HG03342 (cell line): ENCODE measurements at regions not wholly inside any gene's neighbourhood (a gene's known extent, or its start where the extent isn't known, plus 50 kb on each side); places are given as distances from the start of the nearest gene placed in this dataset.
"Not testable (repeated sequence)": the region's sequence is repeated elsewhere in the genome, so short reads cannot be mapped to it uniquely, and the experiment has no call there.

Experiments used
- ATAC-seq: cut with Tn5 transposase; IDR thresholded peaks from one replicate; pipeline ENCODE4 v1.9.1; 2021; ENCODE audit warnings: mild to moderate bottlenecking, moderate library complexity; ENCODE audit not compliant: unreplicated experiment

- ATAC-seq: peak; percentile 64
Measured at GRCh38 chr2:105691947-105692390, 52.7 kb upstream of the NCK2 start.

- no peak for ATAC-seq
Measured at GRCh38 chr2:105690566-105690965, 54.1 kb upstream of the NCK2 start.

- no peak for ATAC-seq
Measured at GRCh38 chr2:105689484-105689883, 55.2 kb upstream of the NCK2 start.

GRCh38 chr2:105688946-105689345, 55.8 kb upstream of the NCK2 start:
- ATAC-seq: no peak

GRCh38 chr2:105686588-105686987, 58.1 kb upstream of the NCK2 start:
- no peak for ATAC-seq

GRCh38 chr2:105683011-105683492, 61.7 kb upstream of the NCK2 start:
- ATAC-seq: no peak

- no peak for ATAC-seq
Measured at GRCh38 chr2:105682401-105682800, 62.3 kb upstream of the NCK2 start.

GRCh38 chr2:105681927-105682326, 62.8 kb upstream of the NCK2 start:
- no peak for ATAC-seq

GRCh38 chr2:105680357-105680756, 64.4 kb upstream of the NCK2 start:
- ATAC-seq: no peak

GRCh38 chr2:105678346-105678745, 66.4 kb upstream of the NCK2 start:
- ATAC-seq: no peak

- ATAC-seq: no peak
Measured at GRCh38 chr2:105677901-105678300, 66.8 kb upstream of the NCK2 start.

GRCh38 chr2:105675841-105676240, 68.9 kb upstream of the NCK2 start:
- no peak for ATAC-seq

GRCh38 chr2:105674859-105675541, 69.7 kb upstream of the NCK2 start:
- ATAC-seq: no peak

- no peak for ATAC-seq
Measured at GRCh38 chr2:105674401-105674800, 70.3 kb upstream of the NCK2 start.

- ATAC-seq: no peak
Measured at GRCh38 chr2:105671156-105671555, 73.6 kb upstream of the NCK2 start.

GRCh38 chr2:105669384-105669891, 75.3 kb upstream of the NCK2 start:
- no peak for ATAC-seq

GRCh38 chr2:105665480-105665879, 79.2 kb upstream of the NCK2 start:
- ATAC-seq: no peak

GRCh38 chr2:105660489-105660888, 84.2 kb upstream of the NCK2 start:
- no peak for ATAC-seq

GRCh38 chr2:105655723-105656606, 88.7 kb upstream of the NCK2 start:
- not testable (repeated sequence) for ATAC-seq

GRCh38 chr2:105655244-105655643, 89.5 kb upstream of the NCK2 start:
- no peak for ATAC-seq

GRCh38 chr2:105654474-105655004, 90.2 kb upstream of the NCK2 start:
- no peak for ATAC-seq

- ATAC-seq: no peak
Measured at GRCh38 chr2:105653302-105653701, 91.4 kb upstream of the NCK2 start.
